Osteocyte (in vitro differentiated cells): ENCODE measurements at regions not wholly inside any gene's neighbourhood (a gene's known extent, or its start where the extent isn't known, plus 50 kb on each side); places are given as distances from the start of the nearest gene placed in this dataset.

Experiments used
- DNase-seq: peaks from one replicate; pipeline ENCODE4 v3.0.0; 2021; ENCODE audit warnings: mixed read lengths; ENCODE audit not compliant: unreplicated experiment; ENCODE audit errors: extremely low spot score
- H3K27ac Mint-ChIP-seq: one replicate; pipeline ENCODE4 v1.8.0; 2021; ENCODE audit warnings: mild to moderate bottlenecking, mixed read lengths; ENCODE audit not compliant: unreplicated experiment
- H3K27me3 Mint-ChIP-seq: one replicate; pipeline ENCODE4 v1.8.0; 2021; ENCODE audit warnings: mixed read lengths; ENCODE audit not compliant: unreplicated experiment
- H3K36me3 Mint-ChIP-seq: one replicate; pipeline ENCODE4 v1.8.0; 2021; ENCODE audit warnings: mixed read lengths; ENCODE audit not compliant: unreplicated experiment
- H3K4me1 Mint-ChIP-seq: one replicate; pipeline ENCODE4 v1.8.0; 2021; ENCODE audit warnings: mixed read lengths; ENCODE audit not compliant: unreplicated experiment
- H3K4me3 Mint-ChIP-seq: one replicate; pipeline ENCODE4 v1.8.0; 2021; ENCODE audit warnings: mild to moderate bottlenecking, moderate library complexity, mixed read lengths; ENCODE audit not compliant: unreplicated experiment
- H3K9me3 Mint-ChIP-seq: one replicate; pipeline ENCODE4 v1.8.0; 2021; ENCODE audit warnings: mixed read lengths; ENCODE audit not compliant: unreplicated experiment
- CTCF ChIP-seq: fragments of 200-600 bp; sonication (generic); IDR thresholded peaks from 2 replicates; pipeline ENCODE4 v1.5.0; 2021; ENCODE audit warnings: antibody characterized with exemption, mild to moderate bottlenecking, moderate library complexity

GRCh38 chr5:84791730-84792129, 407.1 kb upstream of the EDIL3 start:
- DNase-seq, result no peak
- no peak for TF ChIP-seq CTCF
- Mint-ChIP-seq H3K27me3 (no peaks in the 10 kb centered on the region), H3K4me3 (no peak overlapping the region), H3K4me1 (peaks cover 7% of the 10 kb centered on the region), H3K27ac (no peak overlapping the region), H3K9me3 (peaks cover 9% of the 10 kb centered on the region), H3K36me3 (no peaks in the 10 kb centered on the region)

GRCh38 chr5:84791138-84791537, 406.5 kb upstream of the EDIL3 start:
- Mint-ChIP-seq H3K4me1 (peaks cover 7% of the 10 kb centered on the region), H3K4me3 (no peak overlapping the region), H3K27me3 (no peaks in the 10 kb centered on the region), H3K27ac (no peak overlapping the region), H3K36me3 (no peaks in the 10 kb centered on the region), H3K9me3 (peaks cover 9% of the 10 kb centered on the region)
- TF ChIP-seq CTCF, result no peak
- DNase-seq, result no peak

- Mint-ChIP-seq H3K27ac (no peak overlapping the region), H3K4me3 (no peak overlapping the region), H3K27me3 (no peaks in the 10 kb centered on the region), H3K4me1 (peaks cover 7% of the 10 kb centered on the region), H3K9me3 (peaks cover 9% of the 10 kb centered on the region), H3K36me3 (no peaks in the 10 kb centered on the region)
- no peak for DNase-seq
- no peak for TF ChIP-seq CTCF
Observed at GRCh38 chr5:84790406-84790805, 405.7 kb upstream of the EDIL3 start.

GRCh38 chr5:84783003-84783402, 398.3 kb upstream of the EDIL3 start:
- no peaks in the 10 kb centered on the region for H3K36me3 Mint-ChIP-seq
- no peak for DNase-seq
- no peaks in the 10 kb centered on the region for H3K27me3 Mint-ChIP-seq
- TF ChIP-seq CTCF, result no peak
- no peak overlapping the region for H3K27ac Mint-ChIP-seq
- no peaks in the 10 kb centered on the region for H3K9me3 Mint-ChIP-seq
- H3K4me3 Mint-ChIP-seq, result no peak overlapping the region
- H3K4me1 Mint-ChIP-seq, result peaks cover 7% of the 10 kb centered on the region

- DNase-seq, result no peak
- Mint-ChIP-seq H3K4me3 (no peak overlapping the region), H3K27ac (no peak overlapping the region), H3K9me3 (no peaks in the 10 kb centered on the region), H3K36me3 (no peaks in the 10 kb centered on the region), H3K27me3 (no peaks in the 10 kb centered on the region), H3K4me1 (peaks cover 7% of the 10 kb centered on the region)
- no peak for TF ChIP-seq CTCF
Observed at GRCh38 chr5:84779186-84779585, 394.5 kb upstream of the EDIL3 start.
